ENCODE measurements at regions not wholly inside any gene's neighbourhood (a gene's known extent, or its start where the extent isn't known, plus 50 kb on each side); places are given as distances from the start of the nearest gene placed in this dataset.
A peak's percentile ranks its signal among the peaks of the same experiment; 100 is the strongest.

DNA sequence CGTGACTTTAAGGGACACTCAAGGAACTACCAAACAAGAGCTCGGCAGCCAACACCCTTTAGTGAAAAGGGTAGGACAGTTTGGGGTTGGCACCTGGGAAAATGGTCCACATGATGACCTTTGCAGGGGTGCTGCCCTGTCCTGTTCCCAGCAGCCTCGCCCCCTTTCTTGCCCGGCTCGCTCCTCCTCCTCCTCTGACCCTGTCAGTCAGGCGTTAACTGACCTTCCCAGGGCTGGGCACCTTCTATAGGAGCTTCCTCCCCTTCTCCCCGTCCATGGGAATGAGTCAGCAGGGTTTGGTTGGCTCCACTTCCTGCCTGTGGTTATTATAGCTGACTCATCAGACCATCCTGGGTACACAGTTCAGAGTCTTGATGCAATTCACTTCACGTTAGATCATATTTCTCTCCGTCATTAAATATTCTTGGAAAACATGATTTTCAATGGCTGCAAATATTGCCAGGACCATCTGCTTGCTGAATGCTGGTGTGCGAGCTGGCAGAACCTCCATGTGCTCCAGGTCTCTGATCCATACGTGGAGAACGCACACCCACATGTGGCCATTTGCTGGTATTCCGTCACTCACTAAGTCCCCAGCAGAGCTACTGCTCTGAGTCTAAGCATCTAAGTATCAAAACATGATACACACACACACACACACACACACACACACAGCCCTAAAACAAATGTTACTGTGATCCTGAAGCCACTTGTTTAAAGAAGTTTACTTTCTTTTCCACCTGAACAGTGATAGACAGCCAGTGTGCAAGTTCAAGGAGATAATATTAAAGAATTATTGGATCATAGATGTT is 185.0 kb downstream of the ANAPC1 start:
- peak; percentile 39 to 61 for DNase-seq (ENCODE audit: extremely low read depth in 1 of 2, low read depth in 1 of 2)

DNA sequence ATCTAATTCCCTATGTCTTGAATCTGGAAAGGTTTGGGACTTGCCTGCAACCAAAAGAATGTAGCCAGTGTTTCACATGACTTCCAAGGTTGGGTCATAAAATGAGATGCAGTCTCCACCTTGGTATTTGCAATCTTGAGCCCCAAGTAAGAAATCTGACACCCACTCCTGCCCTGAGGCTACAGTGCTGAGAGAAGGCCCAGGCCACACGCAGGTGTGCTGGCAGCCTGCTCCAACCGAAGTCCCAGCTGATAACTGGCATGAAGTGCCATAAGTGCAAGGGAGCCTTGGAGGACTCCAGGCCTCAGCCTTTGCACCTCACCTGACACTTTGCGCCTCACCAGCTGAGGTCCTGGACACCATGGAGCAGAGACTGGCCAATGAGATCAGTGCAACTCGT is 182.7 kb downstream of the ANAPC1 start:
- no peak for DNase-seq (ENCODE audit: extremely low read depth in 1 of 2, low read depth in 1 of 2)

DNA sequence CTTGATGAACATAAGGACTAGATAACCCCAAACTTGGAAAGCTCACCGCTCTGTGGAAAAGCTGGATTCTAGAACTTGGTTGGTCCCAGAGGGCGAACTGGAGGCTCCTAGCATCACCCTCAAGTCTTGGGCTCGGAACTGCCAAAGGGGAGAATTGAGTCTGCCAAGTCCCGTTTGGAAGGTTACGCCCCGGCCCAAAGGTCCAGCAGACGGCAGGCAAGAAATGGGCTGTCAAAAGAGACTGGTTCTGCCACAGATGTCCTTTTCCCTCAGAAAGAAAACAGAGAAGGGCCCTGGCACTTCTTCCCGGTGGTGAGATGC is 182.2 kb downstream of the ANAPC1 start:
- no peak for DNase-seq (ENCODE audit: extremely low read depth in 1 of 2, low read depth in 1 of 2)

DNA sequence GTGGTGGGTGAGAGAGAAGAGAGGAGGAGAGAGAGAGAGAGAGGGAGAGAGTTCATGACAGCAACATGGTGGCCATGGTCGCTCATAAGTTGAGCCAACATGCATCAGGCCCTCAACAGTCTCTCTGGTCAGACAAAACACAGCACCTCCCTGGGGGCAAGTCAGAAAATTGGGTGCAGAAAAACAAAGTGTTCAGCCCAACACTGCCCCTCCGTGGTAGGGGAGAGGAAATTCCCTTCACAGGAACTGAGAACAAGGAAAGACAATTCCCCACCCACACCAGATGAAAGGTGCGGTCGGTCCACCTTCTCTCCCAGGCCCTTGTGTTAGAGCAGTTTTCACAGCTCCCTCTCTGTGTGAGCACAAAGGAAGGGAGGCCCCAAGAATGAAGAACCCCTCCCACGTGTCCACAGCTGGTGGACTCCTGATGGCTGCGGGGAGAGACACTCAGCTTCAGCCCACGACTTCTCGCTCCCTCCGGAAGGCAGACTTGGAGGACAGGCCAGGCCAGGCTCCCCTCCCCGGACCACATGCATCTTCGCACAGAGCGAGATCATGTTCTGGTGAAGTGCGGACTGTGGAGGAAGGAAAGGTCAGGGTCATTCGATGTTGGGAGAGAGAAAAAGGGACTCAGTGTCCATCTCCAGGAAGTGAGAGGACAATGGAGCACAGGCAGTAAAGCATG is 181.7 kb downstream of the ANAPC1 start:
- peak in 1 of 2 donors; percentile 41 for DNase-seq (ENCODE audit: extremely low read depth in 1 of 2, low read depth in 1 of 2)

DNA sequence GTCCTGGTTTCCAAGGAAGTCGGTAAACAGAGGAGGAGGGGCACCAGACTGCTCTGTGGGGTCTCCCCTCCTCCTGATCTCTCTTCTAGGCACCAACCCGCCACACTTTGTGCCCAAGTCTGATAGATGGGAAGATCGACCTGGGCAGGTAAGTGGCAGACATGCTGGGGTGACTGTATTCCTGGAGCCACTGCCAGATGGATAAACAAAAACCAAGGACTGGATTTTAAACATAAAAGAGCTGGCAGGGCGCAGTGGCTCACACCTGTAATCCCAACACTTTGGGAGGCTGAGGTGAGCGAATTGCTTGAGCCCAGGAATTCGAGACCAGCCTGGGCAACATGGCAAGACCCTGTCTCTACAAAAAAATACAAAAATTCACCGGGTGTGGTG is 181.2 kb downstream of the ANAPC1 start:
- no peak for DNase-seq (ENCODE audit: extremely low read depth in 1 of 2, low read depth in 1 of 2)

DNA sequence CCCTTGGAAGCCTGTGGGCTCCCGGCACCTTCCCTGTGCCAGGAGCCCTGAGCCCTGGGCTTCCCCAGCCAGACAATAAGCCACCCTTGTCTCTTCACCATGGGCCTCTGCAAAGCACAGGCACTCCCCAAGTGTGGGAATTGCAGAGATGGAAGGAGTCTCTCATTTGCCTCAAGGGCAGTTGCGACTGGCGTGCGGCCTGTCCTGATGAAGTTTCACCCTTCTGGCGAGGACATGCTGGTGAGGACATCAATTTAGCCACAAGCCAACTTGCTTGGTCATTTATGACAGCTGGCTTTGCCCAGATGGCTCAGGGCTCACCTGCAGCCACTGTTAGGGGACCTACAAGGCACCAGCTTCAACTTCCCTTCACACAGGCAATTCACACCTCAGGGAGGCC is 180.2 kb downstream of the ANAPC1 start:
- DNase-seq (ENCODE audit: extremely low read depth in 1 of 2, low read depth in 1 of 2) = no peak

DNA sequence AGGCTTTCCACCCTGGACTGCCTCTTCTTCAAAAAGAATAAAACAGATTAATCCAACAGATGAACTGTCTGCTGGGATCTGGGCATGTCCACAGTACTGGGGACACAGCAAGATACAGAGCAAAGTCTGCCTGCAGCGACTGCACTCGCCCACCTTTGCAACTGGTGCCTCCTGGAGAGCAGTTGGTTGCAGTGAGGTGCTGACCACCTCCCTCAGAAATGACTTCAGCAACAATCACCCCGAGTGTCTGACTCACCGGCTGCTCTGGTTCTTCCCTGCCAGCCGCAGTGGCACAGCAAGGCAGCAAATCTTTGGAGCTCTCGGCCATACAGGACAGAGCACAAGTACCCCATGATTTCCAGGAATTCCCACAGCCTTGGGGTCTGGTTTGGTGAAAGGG is 179.7 kb downstream of the ANAPC1 start:
- DNase-seq (ENCODE audit: extremely low read depth in 1 of 2, low read depth in 1 of 2) = peak in 1 of 2 donors; percentile 38

DNA sequence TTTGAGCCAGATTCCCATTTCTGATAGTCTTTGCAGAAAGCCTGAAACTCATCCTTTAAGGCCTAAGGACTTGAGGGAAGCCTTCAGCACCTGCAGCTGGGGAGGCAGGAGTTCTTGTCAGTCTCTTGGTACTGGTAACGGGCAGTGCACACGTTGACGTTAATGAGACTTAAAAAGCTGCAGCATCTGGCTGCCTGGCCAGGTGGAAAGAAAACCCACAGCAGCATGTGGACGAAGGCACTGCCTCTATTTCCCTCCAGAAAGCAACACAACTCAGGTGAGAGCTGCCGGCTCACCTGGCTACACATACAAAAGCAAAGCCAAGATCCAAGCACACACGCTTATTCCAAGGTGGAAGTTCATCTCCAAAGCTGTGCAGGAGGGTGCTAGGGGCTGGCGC is 178.8 kb downstream of the ANAPC1 start:
- DNase-seq (ENCODE audit: extremely low read depth in 1 of 2, low read depth in 1 of 2) = no peak

DNA sequence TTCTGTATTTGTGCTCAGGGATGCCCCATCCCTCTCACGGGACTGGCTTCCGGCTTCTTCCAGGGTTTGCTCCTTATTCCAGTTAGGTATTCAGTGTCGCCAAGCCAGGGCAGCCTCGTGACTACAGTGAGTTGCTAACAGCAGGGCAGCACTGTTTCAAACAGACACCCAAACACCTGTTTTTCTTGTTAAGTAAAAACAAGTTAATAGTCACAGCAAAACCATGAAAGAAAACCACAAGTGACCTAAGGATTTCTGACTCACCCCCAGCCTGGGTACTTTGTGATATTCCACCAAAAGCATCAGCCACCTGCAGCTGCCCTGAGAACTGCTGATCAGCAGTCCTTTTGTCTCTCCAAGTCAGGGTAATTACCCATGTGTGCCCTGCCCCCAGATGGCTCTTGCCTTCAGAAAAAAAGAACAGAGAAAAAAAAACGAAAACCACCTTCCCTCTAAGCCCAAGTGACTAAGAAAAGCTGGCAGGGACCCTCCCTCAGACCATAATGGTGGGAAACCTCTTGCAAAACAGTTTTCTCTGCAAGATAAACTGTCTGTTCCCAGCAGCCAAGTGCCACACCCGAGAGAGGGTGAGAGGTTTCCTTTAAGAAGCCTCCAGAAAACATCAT is 178.2 kb downstream of the ANAPC1 start:
- peak in 1 of 2 donors; percentile 68 for DNase-seq (ENCODE audit: extremely low read depth in 1 of 2, low read depth in 1 of 2)

DNA sequence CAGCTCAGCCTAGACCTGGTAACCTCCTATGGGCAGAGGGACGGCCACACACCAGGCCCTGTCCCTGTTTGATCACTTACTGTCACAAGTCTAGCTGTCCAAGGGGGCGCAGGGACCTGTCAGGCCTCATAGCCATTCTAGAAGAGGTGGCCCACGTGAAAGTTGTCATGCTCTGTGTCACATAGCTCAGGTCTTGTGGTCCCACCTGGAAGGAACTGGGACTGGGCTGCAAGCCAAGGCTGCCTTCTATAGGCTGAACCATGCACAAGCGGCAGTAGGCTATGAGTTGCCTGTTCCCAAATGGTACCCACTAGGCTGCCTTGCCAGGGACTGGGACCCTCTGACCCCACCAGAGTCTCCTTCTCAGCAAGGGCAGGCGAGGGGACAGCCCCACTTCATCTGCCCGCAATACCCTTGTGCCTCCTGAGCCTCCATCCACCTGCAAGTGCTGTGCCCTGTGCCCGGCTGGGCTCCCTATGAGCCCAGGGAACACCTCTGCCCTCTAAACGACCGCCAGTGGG is 177.5 kb downstream of the ANAPC1 start:
- no peak for DNase-seq (ENCODE audit: extremely low read depth in 1 of 2, low read depth in 1 of 2)

DNA sequence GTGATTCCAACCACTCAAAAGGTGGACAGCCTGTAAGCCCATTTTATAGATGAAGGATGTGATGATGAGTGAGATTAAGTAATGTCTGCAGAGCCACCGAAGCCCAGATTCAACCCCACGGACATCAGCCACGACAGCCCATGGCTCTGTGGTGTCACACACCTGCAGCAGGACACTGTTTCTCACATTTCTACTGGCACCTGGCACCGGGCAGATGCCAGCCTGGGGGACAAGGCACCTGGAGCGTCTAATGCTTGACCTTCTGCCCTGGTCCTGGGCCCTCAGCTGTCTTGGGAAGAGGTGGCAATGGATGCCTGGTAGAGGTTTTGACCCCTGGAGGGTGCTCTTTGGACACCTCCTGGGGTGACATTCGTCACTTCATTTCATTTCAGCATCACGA is 176.3 kb downstream of the ANAPC1 start:
- no peak for DNase-seq (ENCODE audit: extremely low read depth in 1 of 2, low read depth in 1 of 2)

DNA sequence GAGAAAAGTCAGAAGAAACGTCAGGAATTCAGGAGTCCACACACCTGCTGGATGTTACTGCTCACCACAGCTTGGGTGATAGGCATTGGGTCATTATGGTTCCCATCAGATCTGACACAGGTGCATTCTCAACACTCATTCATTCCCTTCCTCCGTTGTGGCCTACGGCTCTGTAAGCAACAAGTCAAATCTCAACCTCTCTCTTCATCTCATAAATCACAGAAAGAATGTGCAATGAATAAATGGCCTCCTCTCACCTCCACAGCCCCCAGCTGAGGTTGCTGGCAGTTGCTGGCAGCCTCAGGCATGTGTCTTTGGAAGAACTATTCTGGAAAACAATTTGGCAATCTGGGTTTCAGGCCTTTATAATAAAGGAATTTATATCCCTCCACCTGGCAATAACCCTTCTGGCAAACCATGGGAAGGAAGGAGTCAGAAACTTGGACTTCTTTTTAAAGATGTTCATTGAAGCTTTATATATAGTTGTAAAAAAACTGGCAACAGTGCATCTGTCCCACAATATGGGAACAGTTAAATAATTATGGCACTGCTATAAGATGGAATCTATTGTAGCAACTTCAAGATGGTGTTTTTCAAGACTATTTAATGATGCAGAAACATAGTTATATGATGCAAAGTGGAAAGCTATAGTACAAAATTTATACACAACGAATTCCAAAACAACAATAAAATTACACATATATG is 175.4 kb downstream of the ANAPC1 start:
- DNase-seq (ENCODE audit: extremely low read depth in 1 of 2, low read depth in 1 of 2) = no peak

DNA sequence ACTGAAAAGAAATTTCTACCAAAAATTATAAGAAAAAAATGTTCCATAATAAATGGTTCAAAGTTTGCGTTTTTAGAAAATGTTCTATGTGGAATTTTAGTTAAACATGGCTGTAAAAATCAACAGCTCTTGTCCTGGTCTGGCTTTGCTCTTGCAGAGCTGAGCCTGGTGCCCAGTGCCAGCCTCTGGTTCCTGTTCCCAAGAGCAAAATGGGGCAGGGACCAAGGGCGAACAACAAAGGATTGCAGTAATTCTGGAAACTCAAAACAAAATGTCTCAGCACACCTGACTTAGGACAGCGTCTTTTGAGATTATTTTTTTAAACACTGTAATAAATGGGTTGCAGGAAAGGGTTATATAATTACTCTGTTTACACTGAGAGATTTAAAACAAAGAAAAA is 174.7 kb downstream of the ANAPC1 start:
- no peak for DNase-seq (ENCODE audit: extremely low read depth in 1 of 2, low read depth in 1 of 2)

DNA sequence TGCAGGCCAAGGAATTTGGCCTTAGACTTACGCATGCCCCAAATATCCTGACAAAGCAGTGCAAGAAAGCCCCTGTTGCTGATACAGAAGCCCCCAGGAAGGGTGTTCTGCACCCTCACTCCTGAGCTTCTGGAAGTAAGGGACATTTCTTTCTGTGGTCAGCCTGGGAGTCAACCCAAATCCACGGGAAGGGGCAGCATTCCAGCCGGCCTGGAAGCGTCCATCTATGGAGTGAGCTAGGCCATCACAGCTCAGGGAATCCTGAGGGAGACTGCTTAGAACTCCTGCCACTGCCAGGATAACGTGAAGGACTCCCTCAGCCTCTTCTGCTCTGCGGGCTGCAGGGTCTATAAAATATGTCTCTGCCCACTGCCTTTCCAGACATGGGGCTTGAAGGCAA is 173.9 kb downstream of the ANAPC1 start:
- no peak for DNase-seq (ENCODE audit: extremely low read depth in 1 of 2, low read depth in 1 of 2)

DNA sequence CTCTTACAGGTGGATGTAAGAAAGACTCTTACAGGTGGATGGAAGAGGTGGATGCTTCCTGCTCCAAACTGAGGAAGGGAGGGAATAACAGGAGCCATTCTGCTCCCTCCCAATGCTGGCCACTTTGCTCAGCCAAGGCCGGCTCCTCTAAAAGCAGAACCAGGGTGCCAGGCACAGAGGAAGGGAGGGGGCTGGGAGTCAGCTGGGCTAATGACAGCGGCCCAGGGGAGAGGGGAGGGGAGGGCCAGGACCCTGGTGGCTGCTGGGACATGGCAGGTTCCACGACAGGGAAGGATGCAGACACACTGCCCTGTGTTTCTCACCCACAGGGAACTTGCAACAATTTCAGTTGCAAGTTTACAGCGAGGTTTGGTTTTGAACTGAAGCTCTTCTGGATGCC is 173.4 kb downstream of the ANAPC1 start:
- DNase-seq (ENCODE audit: extremely low read depth in 1 of 2, low read depth in 1 of 2) = no peak

DNA sequence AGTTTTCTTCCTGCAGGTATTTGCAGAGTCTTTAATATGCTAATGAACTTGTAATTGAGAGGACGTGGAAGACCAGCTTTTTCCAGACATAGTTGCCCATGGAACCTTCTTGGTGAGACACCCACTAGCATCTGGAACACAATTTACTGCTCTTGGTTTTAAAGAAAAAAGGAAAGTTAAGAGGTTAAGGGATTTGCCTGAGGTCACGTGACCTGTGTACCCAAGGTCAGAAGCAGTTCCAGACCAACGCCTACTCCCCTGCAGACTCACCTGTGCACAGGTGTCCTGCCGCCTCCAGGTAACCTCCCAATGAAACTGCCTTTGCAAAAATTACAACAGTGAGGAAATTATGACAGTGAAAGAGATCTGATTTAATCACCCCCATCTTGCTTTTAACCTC is 172.7 kb downstream of the ANAPC1 start:
- no peak for DNase-seq (ENCODE audit: extremely low read depth in 1 of 2, low read depth in 1 of 2)

DNA sequence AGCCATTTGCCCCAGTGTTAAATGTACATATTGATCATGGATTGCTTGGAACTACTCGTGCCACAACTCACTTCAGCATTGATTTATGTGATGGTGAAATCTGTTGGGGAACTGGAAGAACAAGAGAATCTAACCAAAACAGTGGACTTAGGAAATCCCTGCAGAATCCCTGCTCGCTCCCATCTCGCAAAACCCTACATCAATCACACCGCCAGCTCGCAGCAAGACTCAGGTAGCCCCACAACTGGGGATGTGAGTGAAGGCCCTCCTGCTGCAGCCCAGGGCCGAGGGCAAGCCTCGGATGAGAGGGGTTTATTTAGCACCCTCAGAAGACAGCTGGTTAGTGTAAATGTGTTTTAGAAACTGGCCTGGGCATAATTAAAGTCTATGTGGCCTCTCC is 171.6 kb downstream of the ANAPC1 start:
- DNase-seq (ENCODE audit: extremely low read depth in 1 of 2, low read depth in 1 of 2) = no peak

DNA sequence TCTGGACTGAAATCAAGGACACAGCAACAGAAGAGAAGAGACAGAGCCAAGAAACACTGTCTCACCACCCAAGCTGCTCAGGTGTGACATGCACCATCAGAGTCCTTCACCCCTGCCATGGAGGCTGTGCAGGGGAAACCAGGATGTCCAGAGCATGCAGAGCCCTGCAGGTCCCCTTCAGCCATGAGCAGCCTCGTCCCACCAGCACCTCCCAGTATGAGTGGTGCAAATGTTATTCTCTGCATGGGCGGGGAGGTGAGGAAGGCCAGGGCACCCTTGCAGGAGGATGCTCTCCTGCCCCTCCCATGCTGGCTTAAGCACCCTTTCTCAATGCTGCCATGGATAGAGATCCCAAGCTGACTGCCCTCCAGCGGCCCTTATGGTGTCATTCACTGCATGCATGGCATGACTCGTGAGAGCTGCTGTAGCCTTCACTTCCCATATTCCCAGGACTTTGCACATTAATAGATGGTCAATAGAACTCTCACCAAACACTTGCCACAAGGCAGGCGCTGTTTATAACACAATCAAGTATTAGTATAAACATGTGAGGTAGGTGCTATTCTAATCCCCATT is 171.0 kb downstream of the ANAPC1 start:
- no peak for DNase-seq (ENCODE audit: extremely low read depth in 1 of 2, low read depth in 1 of 2)

DNA sequence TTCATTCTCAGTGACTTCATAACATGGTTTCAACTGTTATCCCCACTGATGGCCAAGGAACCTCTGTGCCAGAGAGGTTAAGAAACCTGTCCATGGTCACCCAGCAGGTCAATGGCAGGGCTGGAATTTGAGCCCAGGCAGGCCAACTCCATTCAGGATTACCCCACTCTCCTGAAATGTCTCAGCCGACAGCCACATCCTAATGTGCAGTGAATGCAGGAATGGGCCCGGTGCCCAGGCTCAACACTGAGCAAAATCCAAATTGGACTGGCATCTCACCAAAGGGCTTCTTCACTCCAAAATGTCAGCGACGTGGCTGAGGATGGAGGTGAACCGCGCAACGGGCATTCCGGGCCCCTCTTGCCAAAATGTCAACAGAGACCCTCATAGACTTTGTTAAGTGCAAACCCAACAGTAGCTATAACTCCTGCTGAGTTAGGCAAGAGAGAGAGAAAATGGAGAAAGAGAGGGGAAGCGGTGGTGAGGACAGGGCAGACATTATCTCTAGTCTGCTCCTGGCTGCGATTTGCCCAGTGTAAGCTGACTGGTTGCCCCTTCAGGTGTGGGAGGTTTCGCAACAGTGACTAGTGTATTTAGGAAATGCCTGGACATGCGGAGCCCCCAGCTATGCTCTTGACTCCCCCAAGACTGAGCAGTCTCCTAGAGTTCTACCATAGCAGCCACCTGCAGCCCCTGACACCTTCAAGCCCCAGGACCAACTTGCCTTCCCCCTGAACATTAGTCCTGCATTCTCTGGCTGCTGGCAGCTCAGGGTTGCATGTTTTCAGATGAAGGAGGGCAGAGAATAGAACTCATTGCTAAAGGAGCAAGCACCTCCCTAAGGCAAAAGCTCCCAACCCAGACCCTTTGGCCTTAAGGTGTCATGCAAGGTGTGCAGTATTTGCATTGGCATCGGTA is 167.7 kb downstream of the ANAPC1 start:
- DNase-seq (ENCODE audit: extremely low read depth in 1 of 2, low read depth in 1 of 2) = no peak

All from stimulated activated CD8-positive, alpha-beta memory T cell treated with anti-CD3 and anti-CD28 coated beads, Interleukin-7, amount 100 ng/mL, for 48 hours (primary cell).